Anterior cingulate cortex (tissue), 58 donors: ENCODE measurements at regions not wholly inside any gene's neighbourhood (a gene's known extent, or its start where the extent isn't known, plus 50 kb on each side); places are given as distances from the start of the nearest gene placed in this dataset.
A peak's percentile ranks its signal among the peaks of the same experiment; 100 is the strongest.
"Not testable (repeated sequence)": the region's sequence is repeated elsewhere in the genome, so short reads cannot be mapped to it uniquely, and the experiment has no call there.

Experiments used
- DNase-seq, 58 donors: peaks; one replicate each; lab custom pipeline; 2025; lab: John Stamatoyannopoulos, UW

GRCh38 chr10:81532403-81532802, 342.6 kb upstream of the NRG3 start:
- DNase-seq = no peak

GRCh38 chr10:81534991-81535390, 340.0 kb upstream of the NRG3 start:
- no peak for DNase-seq

GRCh38 chr10:81541517-81541916, 333.5 kb upstream of the NRG3 start:
- no peak for DNase-seq

GRCh38 chr10:81546243-81546642, 328.8 kb upstream of the NRG3 start:
- no peak for DNase-seq

GRCh38 chr10:81548160-81548559, 326.8 kb upstream of the NRG3 start:
- DNase-seq = no peak

GRCh38 chr10:81564143-81564542, 310.9 kb upstream of the NRG3 start:
- DNase-seq = no peak

GRCh38 chr10:81569488-81569887, 305.5 kb upstream of the NRG3 start:
- no peak for DNase-seq

- no peak for DNase-seq
Observed at GRCh38 chr10:81570349-81570748, 304.6 kb upstream of the NRG3 start.

GRCh38 chr10:81570878-81571794, 303.9 kb upstream of the NRG3 start:
- no peak for DNase-seq

GRCh38 chr10:81575036-81575435, 300.0 kb upstream of the NRG3 start:
- DNase-seq = peak in 2 of 58 donors; percentile 2 to 13

- DNase-seq = no peak
Observed at GRCh38 chr10:81576336-81576735, 298.7 kb upstream of the NRG3 start.

GRCh38 chr10:81594991-81595390, 280.0 kb upstream of the NRG3 start:
- DNase-seq = no peak

- DNase-seq = no peak
Observed at GRCh38 chr10:81600185-81600584, 274.8 kb upstream of the NRG3 start.

GRCh38 chr10:81603106-81603620, 271.8 kb upstream of the NRG3 start:
- no peak for DNase-seq

GRCh38 chr10:81644485-81644884, 230.5 kb upstream of the NRG3 start:
- not testable (repeated sequence) for DNase-seq

GRCh38 chr10:81655986-81656385, 219.0 kb upstream of the NRG3 start:
- no peak for DNase-seq

GRCh38 chr10:81662837-81663236, 212.2 kb upstream of the NRG3 start:
- no peak for DNase-seq

GRCh38 chr10:81664800-81665199, 210.2 kb upstream of the NRG3 start:
- not testable (repeated sequence) for DNase-seq

- DNase-seq = no peak
Observed at GRCh38 chr10:81674941-81675340, 200.1 kb upstream of the NRG3 start.

GRCh38 chr10:81679291-81679690, 195.7 kb upstream of the NRG3 start:
- DNase-seq = no peak

- no peak for DNase-seq
Observed at GRCh38 chr10:81680359-81680758, 194.6 kb upstream of the NRG3 start.

- no peak for DNase-seq
Observed at GRCh38 chr10:81688459-81688858, 186.5 kb upstream of the NRG3 start.
